Putamen (tissue), 1 donor: ENCODE measurements at regions not wholly inside any gene's neighbourhood (a gene's known extent, or its start where the extent isn't known, plus 50 kb on each side); places are given as distances from the start of the nearest gene placed in this dataset.

ENCODE experiments used
- DNase-seq: peaks from one replicate; pipeline ENCODE4 v3.0.0-alpha.2; 2016; ENCODE audit warnings: low spot score

GRCh38 chr16:72266836-72267235 lies 94.9 kb upstream of the PMFBP1 start:
- no peak for DNase-seq

- no peak for DNase-seq
Observed at GRCh38 chr16:72264771-72265170, 92.8 kb upstream of the PMFBP1 start.

DNA sequence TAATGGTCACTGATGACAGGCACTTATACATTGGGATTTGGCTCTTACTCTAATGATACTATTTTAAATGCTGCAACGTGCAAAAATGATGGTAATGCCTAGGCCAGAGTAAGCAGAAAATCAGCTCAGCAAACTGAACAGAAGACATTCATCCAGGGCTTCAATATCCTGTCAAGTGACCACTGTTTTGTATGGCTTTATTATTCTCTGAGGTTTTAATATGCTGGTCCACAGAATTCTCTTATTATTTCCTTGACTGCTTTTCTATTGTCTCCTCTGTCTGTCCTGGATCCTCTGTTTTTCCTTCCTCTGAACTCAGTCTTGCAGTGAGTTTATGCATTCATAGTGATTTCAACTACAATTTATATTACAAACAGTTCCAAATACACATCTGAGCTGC lies 90.8 kb upstream of the PMFBP1 start:
- peak; percentile 10 for DNase-seq

DNA sequence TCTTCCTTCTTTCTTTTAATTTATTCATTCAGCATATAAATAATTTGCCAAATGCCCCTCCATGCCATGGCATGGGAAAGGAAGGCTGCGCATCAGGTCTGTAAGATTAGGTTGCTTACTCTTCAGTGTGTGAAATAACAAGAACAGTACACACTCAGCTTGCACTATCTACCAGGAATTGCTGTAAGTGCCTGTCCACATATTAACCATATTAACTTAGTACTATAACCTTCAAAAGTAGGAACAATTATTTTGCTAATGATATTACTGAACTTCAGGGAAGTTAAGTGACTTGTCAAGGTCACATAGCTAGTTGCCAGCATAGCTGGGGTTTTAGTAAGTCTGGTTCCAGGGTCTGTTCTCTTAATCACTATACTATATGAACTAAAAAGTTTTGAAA lies 89.2 kb upstream of the PMFBP1 start:
- no peak for DNase-seq

DNA sequence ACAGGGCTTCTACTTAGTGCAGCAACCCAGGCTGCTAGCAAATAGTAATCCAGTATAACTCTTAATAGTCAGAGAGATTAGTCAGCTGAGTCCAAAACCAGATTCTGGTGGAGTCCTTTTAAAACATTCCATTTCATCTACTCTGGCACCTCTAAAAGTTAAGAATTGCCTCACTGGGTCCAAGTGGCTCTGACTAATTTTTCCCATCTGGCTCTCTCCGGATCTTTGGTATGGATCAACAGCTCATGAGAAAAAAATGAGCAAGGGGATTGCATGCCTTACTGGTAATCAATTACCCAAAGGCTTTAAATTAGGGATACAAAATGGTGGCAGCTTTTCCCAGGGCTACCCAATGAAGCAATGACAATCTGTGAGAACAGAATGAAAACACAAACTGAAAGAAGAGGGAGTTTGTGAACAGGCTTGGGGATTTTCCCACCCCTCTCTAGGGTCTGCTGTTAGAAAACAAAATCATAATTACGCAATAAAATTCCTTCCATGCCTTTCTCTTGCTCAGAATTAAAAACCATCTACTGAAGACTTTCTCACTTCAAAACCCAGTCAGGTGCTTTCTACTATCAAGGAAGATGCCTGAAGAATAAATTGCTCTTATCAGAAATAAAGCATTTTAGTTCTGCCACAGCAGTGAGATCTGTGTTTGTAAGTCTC lies 84.6 kb upstream of the PMFBP1 start:
- DNase-seq = no peak

- no peak for DNase-seq
Observed at GRCh38 chr16:72255786-72256185, 83.8 kb upstream of the PMFBP1 start.

- no peak for DNase-seq
Observed at GRCh38 chr16:72247821-72248253, 75.9 kb upstream of the PMFBP1 start.

DNA sequence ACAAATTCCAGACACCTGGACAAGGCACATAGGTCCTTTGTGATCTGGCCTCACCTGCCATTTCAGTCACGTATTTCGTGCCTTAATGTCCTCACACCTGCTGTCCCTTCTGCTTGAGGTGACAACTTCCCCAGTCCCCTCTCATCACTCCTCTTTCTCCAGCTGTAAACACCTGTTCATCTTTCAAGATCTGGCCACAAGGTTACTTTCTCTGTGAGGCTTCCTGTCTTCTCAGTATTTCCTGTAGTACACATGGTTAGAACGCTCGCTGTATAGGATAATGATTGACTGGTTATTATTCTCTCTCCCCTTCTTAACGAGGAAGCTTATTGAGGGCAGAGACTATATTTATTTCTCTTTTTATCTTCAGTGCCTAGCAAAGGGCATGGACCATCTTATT lies 74.5 kb upstream of the PMFBP1 start:
- no peak for DNase-seq

DNA sequence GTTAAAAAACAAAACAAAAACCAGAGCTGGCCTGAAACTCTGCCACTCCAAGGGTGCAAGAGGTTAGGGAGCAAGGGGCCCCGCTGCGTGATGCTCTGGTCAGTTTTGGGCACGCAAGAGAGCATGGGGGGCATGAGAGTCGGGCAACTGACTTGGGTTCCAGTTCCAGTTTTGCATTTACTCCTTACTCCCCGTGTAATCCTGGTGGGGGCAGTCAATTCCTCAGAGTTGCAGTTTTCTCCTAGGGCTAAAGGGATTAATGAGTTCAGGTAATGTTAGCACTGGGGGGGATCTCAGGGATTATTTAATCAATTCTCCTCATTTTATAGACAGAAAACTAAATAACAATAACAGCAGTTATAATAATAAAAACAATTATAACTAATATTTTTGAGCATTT lies 72.9 kb upstream of the PMFBP1 start:
- no peak for DNase-seq

DNA sequence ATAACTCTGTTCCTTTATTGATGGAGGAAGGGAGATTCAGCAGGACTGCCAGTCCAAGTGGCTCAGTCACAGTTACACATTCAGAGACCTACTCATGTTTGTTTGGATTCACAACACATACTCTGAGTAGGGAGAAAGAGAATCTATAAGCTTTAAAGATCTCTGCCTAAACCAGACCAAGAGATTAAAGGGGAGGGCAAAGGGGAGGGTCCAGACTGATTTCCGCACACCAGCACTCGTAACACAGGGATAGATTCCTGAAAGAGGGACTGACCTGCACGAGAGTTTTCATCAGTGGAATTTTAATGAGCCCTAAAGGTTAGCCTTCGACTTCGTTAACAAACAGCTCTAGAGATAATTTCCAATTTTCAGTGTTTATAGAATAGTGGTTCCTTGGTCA lies 71.7 kb upstream of the PMFBP1 start:
- DNase-seq = no peak

DNA sequence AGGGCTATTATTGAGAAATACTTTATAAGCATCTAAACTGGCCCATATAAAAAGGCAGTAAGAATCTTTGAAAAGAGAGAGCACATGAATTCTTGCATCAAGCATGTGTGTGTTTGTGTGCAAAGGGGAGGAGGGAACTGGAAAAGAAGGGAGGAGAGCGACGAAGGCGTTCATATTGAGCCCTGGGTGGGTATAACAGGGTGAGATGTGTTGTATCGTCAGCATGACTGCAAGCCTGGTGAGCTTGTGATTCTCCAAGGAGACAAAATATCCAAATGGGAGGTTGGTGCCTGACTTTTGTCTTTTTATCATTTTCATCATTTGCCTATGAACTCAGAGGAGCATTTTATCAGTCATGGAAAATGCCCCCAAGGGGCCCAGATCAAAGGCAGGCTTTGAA lies 70.8 kb upstream of the PMFBP1 start:
- no peak for DNase-seq

DNA sequence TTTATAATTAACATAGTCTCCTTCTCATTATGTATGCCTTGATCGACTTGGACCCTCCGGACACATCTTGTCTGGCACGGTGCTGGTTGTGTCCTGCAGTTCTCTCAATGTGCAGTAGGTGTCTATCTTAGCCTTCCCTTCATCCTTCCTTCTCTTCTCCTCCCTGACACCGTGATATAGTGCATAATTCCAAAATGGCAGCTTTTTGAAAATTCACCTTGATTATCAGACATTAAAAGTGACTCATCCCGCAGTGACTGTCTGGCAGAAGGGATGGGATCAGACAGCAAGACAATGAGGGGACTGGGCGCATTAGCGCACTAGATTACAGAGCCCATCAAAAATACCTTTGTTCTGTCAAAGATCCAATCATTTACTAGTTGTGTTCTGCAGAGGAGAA lies 70.0 kb upstream of the PMFBP1 start:
- peak; percentile 62 for DNase-seq

DNA sequence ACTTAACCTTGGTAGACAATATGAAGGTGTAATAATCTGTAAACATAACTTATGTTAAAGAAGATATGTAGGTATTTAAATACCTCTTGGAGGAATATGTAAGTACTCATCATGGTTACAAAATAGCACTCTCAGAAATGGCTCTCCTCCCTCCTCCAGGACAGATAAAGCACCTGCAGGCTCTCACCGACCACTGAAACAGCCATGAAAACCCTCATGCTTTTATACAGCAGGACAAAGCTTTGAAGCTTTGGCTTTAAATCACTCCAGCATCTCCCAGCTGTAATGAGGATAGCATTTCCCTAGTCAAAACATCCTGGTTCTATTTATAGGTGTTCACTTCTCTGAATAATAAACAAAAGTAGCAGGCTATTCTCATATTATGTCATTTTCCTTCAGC lies 69.1 kb upstream of the PMFBP1 start:
- no peak for DNase-seq

DNA sequence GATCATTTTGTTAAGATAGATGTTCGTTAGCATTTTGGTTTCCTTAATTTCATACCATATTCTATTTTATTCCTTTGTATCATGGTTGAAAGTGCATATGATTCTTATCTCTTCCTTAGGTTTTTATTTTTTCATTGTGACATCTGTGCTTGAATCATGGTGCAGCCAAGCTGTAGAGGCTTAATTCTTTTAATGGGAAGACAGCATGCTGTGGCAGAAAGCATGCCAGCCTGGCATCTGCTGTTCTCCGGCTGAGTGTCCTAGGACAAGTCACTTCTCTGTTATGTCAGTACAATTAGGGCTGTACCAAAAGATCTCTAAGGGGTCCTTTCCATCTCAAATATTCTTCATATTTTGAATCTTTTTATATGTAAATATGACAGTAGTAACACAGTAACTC lies 68.5 kb upstream of the PMFBP1 start:
- no peak for DNase-seq

DNA sequence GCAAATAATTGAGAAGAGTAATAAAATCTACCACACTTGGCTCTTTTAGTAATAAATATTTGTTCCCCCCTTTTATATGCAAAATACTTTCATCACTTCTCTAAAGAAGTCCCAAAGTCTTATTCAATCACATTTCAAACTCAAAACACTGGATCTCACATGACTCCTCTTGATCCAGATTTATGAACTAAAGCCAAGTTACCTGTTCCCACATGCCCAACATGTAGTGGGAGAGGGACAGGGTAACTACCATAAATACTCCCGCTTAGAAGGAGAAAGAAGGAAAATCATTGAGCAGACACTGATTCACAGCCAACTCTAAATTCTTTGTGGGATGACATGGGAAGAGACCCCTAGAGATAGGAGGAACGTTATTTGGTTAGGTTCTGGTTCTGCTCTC lies 64.9 kb upstream of the PMFBP1 start:
- no peak for DNase-seq

GRCh38 chr16:72234387-72234786 lies 62.4 kb upstream of the PMFBP1 start:
- no peak for DNase-seq

DNA sequence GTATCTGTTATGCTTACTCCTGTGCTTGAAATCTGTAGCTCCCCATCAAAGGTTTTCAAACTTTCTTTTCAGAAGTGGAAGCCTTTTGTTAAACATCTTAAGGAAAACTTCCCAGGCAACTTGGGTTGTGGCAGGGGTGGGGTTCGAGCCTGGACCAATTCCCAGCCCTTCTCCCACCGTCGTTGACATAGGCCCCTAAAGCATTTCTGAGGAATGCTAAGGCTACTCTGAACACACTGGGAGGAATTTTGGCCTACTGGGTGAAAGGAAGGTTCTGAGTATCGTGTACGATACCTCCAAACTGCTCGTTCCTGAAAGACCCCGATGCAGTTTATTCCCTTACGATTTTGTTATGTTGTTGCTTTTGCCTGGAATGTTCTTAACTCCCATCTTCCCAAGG lies 56.1 kb upstream of the PMFBP1 start:
- no peak for DNase-seq

DNA sequence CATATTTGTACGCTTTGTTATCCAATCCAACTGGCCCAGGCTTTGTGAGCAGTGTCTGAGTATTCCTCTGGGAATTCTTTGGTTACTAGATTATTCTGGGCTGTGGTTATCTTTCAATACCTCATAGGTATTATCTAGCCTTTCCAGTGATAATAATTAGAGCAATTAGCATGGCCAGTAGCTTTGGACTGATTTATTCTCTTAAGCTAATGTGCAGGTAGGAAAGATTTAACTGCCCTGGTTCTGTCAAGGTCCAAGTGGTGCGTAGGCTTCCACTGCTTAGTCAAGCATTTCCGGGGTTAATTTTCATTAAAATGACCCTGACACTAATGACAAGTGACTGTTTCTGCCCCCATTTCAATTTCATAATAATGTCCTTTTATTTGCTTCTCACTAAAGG lies 54.2 kb upstream of the PMFBP1 start:
- DNase-seq = no peak

DNA sequence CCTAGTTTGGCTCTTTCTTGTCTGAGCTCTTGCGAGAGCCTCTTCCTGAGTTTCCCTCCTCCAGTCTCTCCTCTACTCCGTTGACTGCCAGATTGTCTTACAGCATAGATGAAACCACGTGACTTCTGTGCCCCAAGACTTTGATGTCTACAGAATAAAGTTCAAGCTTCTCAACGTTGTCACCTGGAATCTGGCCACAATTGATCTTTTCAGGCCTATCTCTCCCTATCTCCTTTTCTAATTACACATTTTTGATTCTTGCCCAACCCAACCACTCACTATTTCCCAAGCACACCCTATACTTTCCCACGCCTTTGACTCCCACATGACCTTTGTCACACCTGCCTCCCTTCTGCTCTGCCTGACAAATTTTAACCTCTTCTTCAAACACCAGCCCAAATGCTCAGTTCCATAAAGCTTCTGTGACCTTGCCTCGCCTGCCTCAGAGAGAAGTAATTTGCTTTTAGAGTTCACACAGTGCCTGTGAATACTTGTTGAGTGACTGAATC lies 52.4 kb upstream of the PMFBP1 start:
- DNase-seq = no peak

- no peak for DNase-seq
Observed at GRCh38 chr16:72222503-72222902, 50.5 kb upstream of the PMFBP1 start.
